A172 (cell line): ENCODE measurements at regions not wholly inside any gene's neighbourhood (a gene's known extent, or its start where the extent isn't known, plus 50 kb on each side); places are given as distances from the start of the nearest gene placed in this dataset.

Source experiments
- DNase-seq: peaks from one replicate; pipeline ENCODE4 v3.0.0-alpha.2; 2015; ENCODE audit warnings: low spot score

DNA sequence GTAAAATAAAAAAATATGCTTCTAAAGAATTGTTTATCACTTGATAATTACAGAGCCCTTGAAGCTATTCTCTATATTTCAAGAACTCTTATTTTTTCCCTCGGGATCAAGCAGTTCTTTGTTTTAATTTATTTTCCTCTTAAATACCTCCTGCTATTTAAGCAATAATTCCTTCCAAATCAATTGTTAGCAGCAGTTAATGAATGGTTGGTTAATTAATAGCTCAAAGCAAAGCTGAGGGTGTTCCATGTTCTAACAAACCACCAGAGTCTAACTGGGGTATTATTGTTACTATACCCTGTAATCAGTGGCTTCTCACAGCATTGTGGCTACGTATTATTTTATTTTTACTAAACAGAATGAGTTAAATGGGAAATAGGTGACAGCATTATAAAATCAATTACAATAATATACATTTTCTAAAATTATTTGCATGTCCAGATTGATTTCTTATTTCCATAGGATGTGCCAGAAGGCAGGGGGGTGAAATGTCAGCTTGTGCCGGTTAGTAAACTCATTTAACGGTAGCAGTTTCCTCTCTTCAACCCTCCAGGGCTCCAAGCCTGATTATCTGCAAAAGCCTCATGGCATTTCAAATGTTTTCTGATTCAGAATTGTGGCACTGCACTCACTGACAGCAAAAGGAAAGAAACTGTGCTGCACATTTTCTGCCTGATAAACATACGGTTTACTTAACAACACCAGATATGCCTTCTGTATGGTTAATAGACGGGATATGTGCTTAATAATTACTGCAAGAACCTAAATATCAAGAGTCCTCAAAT, 286.9 kb upstream of the EMCN start:
- DNase-seq = no peak

DNA sequence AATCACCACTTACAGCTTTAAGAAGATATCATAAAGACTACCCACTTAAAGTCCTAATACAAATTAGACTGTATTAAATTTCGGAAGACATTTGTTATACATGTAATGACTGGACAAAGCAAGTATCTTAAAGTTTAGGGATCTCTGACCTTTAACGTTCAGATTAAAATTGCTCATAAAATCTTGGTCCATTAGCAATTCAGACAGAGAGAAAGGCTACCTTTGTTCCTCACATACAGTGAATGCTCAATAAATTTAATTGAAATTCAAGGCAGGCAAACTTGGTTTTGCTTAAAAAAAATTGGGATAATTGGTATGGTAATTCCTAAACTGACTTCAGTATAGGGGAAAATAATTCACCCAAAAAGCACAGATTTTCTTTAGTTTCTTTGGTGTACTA, 285.9 kb upstream of the EMCN start:
- DNase-seq = no peak

DNA sequence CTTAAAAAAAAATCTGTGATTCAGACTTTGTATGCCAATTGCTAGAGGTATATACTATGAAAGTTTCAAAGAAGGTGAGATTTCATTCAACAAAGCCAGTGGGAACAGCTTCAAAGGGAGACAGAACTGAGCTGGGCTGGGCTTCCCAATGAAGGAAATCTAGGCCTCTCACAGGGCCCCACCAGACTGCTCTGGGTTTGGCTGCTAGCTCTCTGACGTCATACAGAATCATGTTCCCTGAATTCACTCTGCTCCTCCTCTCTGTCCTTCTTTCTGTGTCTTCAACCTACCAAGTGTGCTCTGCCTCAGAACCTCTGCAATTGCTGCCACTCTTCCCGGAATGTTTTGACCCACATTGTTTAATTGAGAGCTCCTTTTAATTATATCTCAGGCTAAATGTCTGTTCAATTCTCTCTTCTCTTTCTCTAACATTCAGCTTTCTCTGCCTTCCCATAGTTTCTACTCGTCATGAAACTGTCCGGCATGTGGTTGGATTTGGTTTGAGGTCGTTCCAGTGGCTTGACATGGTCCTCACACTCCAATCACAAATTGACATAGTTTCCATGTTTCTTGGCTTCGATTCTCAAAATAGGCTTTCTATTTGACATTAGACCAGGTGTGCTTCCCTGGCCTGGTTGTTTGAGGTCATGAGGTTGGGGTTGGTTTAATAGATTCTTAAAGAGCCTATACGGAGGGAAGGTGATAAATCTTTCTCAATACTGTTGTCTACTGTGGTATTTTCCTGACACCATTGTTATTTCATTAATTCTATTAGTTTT, 282.1 kb upstream of the EMCN start:
- no peak for DNase-seq

DNA sequence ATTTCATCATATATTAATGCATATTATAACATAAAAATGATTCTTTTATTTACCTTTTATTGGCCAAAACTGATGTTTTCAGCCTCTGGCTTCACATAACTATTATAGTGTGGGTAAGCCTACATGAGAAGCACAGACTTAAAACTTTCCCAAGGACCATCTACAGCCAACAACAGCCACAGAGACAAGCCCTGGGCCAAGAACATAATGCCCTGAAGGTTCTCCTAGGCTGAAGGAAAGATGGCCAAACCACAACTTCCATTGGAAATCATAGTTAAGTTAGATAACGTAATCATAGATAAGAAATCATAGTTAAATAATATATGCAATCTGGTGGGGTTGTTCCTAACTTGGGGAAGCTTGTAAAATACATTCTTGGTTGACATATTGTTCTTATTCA, 280.0 kb upstream of the EMCN start:
- no peak for DNase-seq

DNA sequence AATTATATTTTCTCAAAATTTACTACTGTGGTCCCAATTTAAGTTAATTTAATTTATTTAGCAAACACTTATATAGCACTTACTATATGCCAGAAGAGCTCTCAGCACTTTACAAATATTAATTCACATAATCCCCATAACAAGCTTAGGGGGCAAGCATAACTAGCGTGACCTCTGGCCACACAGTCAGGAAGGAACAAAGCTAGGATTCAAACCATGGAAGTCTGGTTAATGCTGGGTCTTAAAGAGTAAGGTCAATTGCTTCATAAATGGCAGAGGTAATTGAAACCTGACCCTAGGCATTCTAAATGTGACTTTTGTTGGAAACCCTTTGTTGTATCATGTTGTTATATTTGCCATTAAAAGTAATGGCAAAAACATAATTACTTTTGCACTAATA, 279.5 kb upstream of the EMCN start:
- no peak for DNase-seq

DNA sequence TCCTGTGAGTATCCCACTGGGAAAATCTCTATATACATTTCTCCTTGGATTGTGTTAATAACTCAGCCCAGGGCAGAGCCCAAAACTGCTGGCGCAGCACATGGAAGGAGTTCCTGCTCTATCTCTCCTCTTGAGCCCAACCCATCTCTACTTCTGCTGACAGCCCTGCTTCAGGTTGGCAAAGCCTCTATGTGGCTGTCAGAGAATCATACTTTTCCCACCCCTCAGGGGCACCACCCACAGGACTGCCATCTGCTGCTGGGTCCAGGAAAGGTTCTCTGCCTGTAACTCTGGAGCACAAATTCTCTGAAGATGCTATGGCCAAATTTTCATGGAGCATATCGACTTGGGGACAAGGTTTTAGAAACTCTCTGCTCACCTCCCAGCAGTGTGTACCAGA, 278.5 kb upstream of the EMCN start:
- no peak for DNase-seq

DNA sequence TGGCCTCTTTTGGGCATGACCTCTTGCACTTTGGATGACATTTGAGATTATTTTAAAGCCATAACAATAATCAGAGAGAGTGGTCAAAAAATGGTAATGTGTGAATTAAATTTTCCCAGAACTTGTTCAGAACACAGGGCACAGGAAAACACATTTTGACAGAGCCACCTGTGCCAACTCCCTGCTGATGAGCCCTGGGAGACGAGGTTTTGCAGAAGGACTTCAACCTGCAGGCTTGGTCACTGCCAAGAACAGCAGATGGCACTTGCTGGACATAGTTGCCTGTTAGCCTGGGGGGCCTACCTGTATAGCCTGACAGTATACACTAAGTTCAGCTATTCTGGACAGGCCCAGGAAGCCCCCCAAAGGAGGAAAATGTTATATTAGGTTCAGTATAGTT, 277.8 kb upstream of the EMCN start:
- no peak for DNase-seq

DNA sequence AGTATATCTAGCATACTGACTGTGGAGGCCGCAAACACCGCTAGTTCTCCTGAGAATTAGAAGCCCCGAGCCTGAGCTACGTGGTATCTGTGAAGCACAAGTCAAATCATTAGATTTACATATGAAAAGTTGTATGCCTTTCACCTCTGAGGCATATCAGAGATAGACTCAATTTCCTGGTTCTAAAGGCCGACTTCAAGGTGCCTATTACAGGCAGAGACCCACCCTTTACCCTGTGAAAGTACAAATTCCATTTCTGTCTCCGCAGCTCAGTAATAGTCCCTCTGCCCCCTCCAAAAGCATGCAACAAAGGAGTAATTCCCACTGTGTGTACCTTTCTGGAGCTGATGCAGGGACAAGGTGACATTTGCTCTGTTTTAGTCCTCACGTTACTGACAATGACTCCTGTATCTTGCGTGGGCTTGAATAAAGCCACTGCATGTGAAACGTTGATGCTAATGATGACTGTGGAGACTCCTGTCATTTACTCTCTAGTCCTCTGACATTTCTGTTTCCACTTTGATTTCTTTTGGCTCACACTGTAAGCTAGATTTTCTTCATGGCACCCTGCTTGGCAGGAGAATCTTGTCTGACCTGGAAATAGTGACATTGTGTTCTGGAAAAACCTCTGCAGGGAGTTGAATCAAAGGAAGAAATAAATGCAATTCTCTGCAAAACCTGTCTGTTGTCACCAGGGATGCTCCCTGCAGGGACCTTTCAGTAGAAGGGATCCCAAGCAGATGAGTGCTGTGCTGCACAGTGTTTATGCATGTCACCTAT, 273.2 kb upstream of the EMCN start:
- DNase-seq = no peak

DNA sequence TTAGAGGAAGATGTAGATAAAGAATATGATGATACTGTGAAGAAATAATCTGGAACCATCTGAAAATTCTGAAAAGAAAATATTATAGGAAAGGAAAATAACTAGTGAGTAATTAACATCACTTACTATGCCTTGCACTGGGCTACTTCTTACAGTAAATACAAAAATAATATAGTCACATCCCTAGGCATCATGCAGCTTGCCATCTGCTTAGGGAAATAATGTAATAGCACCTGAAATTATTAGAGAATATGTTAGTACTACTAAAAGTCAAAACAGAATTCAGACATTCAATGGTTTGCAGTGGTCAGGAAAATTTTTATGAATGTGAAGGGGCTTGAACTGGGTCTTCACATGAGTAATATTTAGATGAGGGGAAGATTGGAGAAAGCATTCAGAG, 272.2 kb upstream of the EMCN start:
- DNase-seq = no peak

DNA sequence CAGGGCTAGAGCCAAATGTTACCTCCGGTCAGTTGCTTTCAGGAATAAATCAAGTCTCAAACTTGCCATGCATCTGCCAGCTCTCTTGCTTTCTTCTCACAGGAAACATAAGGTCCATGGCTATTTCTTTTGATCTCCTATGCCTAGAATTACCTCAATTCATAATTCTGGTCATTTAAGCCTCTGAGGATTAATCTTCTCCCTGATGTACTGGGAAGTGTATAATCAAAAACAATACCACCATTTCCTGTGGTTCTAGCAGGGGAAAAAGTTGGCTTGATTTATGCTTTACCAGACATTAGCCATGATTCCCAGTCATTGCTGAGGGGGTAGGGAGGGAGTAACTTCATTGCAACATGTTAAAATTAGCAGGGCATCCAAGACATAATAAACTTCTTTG, 268.7 kb upstream of the EMCN start:
- DNase-seq = no peak

DNA sequence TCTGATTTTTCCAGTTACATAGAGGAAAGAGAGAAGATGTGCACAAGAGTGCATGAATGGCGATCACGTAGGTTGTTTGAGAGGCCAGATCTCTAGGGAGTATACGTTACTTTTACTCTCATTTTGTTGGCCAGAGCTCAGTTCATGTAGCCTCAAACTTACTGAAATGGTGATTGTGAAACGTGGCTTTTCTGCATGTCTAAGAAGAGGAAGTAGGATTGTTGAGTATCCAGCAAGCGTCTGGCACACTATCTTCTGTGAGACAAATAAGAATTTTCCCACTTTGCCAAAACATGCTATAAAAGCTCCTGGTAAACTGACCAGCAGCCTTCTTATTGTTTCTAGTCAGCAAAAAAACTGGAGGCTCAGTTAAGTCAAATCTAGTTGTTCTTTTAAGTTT, 264.5 kb upstream of the EMCN start:
- no peak for DNase-seq

DNA sequence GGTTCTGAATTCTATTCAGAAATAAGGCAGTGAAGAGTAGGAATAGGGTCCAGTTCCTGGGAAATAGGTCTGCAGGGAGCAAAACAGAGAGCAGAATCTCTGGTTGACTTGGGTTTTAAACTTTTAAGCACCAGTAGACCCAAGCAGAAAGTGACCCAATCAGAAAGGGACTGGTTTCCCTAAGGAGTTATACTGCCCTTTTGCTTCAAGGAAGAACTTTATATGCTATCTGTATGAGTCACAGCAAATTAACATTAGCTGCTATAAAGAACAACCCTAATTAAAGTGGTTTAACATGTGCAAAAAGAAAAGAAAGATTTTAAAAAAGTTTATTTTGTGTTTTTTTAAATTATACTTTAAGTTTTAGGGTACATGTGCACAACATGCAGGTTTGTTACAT, 263.6 kb upstream of the EMCN start:
- DNase-seq = no peak

DNA sequence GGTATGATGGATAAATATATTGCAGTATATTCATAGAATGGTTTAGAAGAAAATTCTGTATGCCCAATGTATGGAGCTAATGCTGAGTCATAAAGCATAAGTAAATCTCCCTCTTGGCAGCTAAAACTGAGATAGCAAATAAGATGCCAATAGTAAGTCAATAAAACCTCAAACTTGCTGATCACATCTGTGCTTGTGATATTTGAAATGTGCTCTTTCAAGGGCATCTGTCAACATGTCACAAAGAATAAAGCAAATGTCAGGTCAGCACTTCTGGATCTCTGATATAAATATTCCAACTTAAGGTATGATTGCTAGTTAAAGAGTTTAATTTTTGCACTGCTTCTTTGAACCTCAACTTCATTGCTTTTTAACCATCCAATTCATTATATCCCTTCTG, 262.3 kb upstream of the EMCN start:
- no peak for DNase-seq

DNA sequence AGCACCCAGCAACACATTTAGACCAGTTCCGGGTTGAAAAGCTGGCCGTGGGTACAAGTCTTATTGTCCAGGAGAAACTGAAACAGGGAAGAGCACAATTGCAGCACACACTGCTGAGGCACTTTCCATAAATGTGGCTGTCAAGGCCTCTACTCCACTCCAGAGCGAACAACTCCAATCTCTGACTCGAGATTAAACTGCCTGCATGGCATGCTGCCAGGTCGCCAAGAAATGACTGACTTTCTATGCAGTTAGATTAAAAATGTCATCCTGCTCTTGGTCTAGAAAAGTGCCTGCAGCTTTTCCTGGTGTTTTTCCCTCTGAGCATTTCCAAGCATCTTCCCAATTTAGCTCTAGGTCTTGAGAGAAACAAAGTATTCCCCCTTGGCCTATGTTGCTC, 260.6 kb upstream of the EMCN start:
- no peak for DNase-seq

DNA sequence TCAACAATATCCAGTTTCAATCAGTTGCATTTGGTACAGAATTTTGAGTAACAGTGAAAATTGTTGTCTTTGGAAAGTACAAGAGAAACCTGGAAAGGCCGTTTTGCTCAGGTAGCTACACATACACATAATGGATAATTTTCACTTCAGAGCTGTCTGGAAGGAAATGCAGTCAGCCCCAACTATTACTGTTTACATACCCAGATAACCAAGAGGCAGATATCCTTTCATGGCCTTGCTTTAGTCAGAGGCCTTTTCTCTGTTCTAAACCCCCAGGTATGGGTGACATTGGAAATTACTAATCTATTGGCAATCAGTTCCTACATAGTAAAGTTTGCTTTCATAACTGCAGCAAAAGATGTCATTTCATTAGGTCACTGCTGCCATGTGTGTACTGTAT, 244.9 kb upstream of the EMCN start:
- no peak for DNase-seq

DNA sequence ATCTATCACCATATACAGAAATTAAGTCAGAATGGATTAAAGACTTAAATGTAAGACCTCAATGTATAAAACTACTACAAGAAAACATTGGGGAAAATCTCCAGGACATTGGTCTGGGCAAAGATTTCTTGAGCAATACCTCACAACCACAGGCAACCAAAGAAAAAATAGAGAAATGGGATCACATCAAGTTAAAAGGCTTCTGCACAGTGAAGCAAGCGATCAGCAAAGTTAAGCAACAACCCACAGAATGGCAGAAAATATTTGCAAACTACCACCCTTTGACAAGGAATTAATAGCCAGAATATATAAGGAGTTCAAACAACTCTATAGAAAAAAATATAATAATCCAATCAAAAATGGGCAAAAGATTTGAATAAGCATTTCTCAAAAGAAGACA, 236.9 kb upstream of the EMCN start:
- DNase-seq = no peak

DNA sequence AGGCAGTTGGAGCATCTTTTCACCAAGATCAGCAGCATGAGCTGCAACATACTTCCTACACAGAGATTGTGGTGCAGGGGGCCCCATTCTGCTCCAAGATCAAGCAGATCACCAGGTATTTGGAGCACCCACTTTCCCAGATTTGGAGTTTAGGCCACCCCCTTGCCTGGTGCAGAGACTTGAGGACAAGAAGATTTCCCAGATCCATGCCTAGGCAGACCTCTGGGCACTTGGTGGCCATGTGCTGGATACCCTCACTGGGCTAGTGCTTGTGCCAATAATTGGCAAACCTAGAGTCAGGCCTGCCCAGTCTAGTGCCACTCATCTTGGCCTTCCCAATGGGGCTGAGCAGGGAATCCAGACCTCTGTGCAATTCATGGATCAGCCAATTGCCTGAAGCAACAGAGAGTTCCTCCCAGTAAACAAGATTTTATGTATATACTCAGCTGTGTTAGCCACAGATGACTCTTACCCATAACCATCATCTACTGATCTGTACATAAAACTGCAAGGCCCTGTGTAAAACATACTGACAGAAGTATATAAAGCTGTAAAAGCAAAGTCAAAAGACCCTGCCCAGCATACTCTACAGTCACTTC, 228.4 kb upstream of the EMCN start:
- DNase-seq = no peak

DNA sequence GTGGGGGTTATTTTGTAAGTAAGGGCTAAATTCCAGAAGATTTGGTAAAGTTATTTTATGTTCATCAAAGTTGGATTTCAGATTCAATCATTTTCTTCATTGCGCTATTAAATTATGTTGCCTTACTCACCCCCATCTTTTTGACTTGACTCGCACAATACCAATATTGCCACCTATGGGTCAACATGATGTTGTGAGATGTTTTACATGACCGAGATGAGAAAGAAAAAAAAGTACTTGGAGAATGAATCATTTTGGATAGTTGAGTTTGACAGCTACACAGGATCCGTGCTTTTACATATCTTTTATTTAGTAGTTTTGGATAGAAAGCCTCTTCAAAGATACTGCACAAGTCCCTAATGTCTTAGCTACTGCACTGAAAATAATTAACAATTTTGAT, 224.2 kb upstream of the EMCN start:
- DNase-seq = peak; percentile 41

DNA sequence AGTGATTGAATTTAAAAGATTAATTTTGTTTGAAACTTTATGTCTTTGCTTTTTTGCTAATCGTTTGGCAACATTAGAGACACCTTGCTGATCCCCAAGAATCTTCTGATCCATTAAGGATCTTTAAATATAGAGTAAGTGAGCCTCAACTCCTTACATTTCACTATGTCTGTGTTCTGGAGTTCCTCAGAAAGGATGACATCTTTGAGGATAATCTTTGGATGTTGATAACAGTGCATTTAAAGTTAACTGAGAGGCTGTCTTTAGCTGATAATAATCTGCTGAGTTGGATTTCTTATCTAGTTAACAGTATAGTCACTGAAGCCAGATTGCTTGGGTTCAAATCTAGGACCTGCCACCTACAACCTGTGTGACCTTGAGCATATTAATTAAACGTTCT, 221.6 kb upstream of the EMCN start:
- no peak for DNase-seq

DNA sequence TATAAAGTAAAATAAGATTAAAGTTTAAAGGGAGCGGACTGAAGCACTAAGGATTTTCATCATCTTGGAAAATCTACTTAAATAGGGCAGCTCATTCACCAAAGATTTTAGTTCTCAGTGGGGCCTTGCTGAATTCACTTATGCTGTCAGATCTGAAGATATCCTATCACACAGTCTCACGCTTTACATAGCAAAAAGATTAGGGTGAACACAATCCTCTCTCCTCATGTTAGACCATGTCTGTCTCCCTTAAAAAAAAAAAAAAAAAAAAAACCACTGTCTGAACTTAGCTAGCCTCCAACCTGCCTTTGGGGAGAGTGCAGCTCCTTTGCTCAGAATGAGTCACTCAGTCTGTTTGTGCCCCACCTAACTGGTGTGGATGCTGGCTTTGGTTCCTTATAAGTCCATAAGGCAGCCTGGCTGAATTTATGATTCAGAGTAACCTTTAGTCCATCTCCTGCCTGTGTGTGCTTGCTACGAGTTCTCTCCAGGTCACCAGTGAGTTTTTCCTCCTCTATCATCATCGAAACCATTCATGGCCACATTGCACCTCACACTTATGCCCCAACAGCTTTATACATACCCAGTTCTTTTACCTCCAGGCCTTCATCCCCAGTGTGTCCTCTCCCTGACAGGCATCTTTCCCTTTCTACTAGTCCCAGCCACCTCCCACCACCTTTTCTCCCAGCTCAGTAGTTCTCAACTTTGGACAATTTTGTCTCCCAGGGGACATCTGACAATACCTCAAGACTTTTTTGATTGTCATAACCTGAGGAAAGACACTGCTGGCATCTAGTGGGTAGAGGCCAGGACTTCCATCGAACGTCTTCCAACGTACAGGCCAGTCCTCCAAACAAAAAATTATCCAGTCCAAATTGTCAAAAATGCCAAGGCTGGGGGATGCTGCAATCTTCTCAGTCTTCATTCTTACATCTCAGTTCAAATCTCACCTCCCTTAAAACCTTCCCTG, 220.7 kb upstream of the EMCN start:
- peak; percentile 95 for DNase-seq
